Type B pancreatic cell (in vitro differentiated cells): ENCODE measurements at regions not wholly inside any gene's neighbourhood (a gene's known extent, or its start where the extent isn't known, plus 50 kb on each side); places are given as distances from the start of the nearest gene placed in this dataset.
"Not testable (repeated sequence)": the region's sequence is repeated elsewhere in the genome, so short reads cannot be mapped to it uniquely, and the experiment has no call there.

Source experiments
- DNase-seq: peaks from one replicate; pipeline ENCODE4 v3.0.0; 2021; ENCODE audit warnings: mixed read lengths; ENCODE audit not compliant: unreplicated experiment; ENCODE audit errors: extremely low spot score
- H3K27ac Mint-ChIP-seq: 2 replicates; pipeline ENCODE4 v1.8.0; 2021; ENCODE audit warnings: mild to moderate bottlenecking, mixed read lengths
- H3K27me3 Mint-ChIP-seq: 2 replicates; pipeline ENCODE4 v1.8.0; 2021; ENCODE audit warnings: mixed read lengths
- H3K36me3 Mint-ChIP-seq: 2 replicates; pipeline ENCODE4 v1.8.0; 2021; ENCODE audit warnings: mixed read lengths
- H3K4me1 Mint-ChIP-seq: one replicate; pipeline ENCODE4 v1.8.0; 2021; ENCODE audit warnings: mixed read lengths; ENCODE audit not compliant: unreplicated experiment
- H3K4me3 Mint-ChIP-seq: 2 replicates; pipeline ENCODE4 v1.8.0; 2021; ENCODE audit warnings: mild to moderate bottlenecking, mixed read lengths
- H3K9me3 Mint-ChIP-seq: 2 replicates; pipeline ENCODE4 v1.8.0; 2021; ENCODE audit warnings: mixed read lengths
- TF ChIP-seq, protein P1 (sequence below): fragments of 200-600 bp; sonication (generic); conservative IDR thresholded peaks from 2 replicates; pipeline ENCODE4 v1.5.0; 2021; ENCODE audit warnings: antibody characterized with exemption, mild to moderate bottlenecking

DNA sequence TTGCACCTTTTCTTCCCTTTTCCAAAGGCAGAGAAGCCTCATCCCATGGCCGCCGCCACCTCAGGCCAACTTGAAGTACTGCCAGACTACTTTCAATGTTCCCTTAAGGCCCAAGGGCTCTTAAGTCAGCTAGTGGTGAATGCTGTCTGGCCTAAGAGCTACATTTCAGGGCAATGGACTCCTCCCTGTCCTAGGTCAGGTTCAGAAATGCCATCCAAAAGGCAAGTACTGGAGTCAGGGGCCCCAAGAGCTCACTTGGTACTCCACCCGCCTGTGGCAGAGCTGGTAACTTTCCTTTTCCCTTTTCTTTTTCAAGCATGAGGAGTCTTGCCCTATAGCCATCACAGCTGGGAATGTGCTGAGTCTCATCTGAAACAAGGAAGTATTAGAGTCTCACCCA, 327.1 kb downstream of the NAP1L3 start:
- Mint-ChIP-seq H3K9me3 (peaks cover 4% of the 10 kb centered on the region), H3K27ac (no peak overlapping the region), H3K36me3 (no peaks in the 10 kb centered on the region), H3K27me3 (no peaks in the 10 kb centered on the region), H3K4me3 (no peak overlapping the region), H3K4me1 (peaks cover 4% of the 10 kb centered on the region)
- TF ChIP-seq, protein P1, sequence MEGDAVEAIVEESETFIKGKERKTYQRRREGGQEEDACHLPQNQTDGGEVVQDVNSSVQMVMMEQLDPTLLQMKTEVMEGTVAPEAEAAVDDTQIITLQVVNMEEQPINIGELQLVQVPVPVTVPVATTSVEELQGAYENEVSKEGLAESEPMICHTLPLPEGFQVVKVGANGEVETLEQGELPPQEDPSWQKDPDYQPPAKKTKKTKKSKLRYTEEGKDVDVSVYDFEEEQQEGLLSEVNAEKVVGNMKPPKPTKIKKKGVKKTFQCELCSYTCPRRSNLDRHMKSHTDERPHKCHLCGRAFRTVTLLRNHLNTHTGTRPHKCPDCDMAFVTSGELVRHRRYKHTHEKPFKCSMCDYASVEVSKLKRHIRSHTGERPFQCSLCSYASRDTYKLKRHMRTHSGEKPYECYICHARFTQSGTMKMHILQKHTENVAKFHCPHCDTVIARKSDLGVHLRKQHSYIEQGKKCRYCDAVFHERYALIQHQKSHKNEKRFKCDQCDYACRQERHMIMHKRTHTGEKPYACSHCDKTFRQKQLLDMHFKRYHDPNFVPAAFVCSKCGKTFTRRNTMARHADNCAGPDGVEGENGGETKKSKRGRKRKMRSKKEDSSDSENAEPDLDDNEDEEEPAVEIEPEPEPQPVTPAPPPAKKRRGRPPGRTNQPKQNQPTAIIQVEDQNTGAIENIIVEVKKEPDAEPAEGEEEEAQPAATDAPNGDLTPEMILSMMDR = no peak
- DNase-seq = no peak

GRCh38 chrX:93344287-93344686, 329.1 kb downstream of the NAP1L3 start:
- DNase-seq, H3K36me3 Mint-ChIP-seq: not testable (repeated sequence)

GRCh38 chrX:93332329-93332728, 341.0 kb downstream of the NAP1L3 start:
- H3K9me3 Mint-ChIP-seq = no peaks in the 10 kb centered on the region
- TF ChIP-seq, protein P1 = no peak
- no peak for DNase-seq

More at GRCh38 chrX:93344287-93344686, 329.1 kb downstream of the NAP1L3 start:
- not testable (repeated sequence) for H3K9me3 Mint-ChIP-seq, H3K27ac Mint-ChIP-seq, H3K4me1 Mint-ChIP-seq, H3K4me3 Mint-ChIP-seq, H3K27me3 Mint-ChIP-seq

DNA sequence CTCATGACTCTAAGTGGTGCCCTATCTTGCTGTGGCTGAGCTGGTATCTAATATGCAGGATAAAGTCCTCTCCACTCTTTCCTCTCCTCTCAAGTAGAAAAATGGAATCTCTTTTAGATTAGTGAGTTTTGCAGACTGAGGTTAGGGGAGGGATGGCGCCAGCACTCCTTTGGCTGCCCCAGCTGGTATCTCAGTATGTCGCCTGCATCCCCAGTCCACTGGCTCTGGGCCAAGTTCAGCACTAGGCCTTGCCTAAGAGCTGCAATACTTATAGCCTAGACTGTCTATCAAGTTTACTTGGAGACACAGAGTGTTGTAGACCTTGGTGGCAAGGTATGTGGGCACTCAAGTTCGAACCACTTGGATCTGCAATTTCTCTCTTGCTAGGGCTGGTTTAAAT, 351.3 kb downstream of the NAP1L3 start:
- no peaks in the 10 kb centered on the region for H3K36me3 Mint-ChIP-seq
- no peak for DNase-seq
- no peaks in the 10 kb centered on the region for H3K4me1 Mint-ChIP-seq
- H3K4me3 Mint-ChIP-seq = no peak overlapping the region
- TF ChIP-seq, protein P1 = no peak
- no peaks in the 10 kb centered on the region for H3K27me3 Mint-ChIP-seq
- H3K27ac Mint-ChIP-seq = no peak overlapping the region
- no peaks in the 10 kb centered on the region for H3K9me3 Mint-ChIP-seq

More at GRCh38 chrX:93332329-93332728, 341.0 kb downstream of the NAP1L3 start:
- H3K27me3 Mint-ChIP-seq = no peaks in the 10 kb centered on the region
- no peaks in the 10 kb centered on the region for H3K4me1 Mint-ChIP-seq
- no peaks in the 10 kb centered on the region for H3K36me3 Mint-ChIP-seq
- no peak overlapping the region for H3K4me3 Mint-ChIP-seq
- no peak overlapping the region for H3K27ac Mint-ChIP-seq

DNA sequence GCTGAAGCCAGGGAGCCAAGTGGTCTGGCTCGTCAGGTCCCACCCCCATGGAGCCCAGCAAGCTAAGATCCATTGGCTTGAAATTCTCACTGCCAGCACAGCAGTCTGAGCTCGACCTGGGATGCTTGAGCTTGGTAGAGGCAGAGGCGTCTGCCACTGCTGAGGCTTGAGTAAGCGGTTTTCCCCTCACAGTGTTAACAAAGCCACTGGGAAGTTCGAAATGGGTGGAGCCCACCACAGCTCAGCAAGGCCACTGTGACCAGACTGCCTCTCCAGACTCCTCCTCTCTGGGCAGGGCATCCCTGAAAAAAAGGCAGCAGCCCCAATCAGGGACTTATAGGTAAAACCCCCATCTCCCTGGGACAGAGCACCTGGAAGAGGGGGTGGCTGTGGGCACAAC, 353.8 kb downstream of the NAP1L3 start:
- DNase-seq = no peak
- TF ChIP-seq, protein P1 = no peak

More for the DNA sequence above, 353.8 kb downstream of the NAP1L3 start:
- Mint-ChIP-seq H3K4me3 (no peak overlapping the region), H3K4me1 (no peaks in the 10 kb centered on the region), H3K27me3 (no peaks in the 10 kb centered on the region), H3K27ac (no peak overlapping the region), H3K9me3 (no peaks in the 10 kb centered on the region), H3K36me3 (no peaks in the 10 kb centered on the region)
